Right cardiac atrium (tissue), 5 donors: ENCODE measurements at regions not wholly inside any gene's neighbourhood (a gene's known extent, or its start where the extent isn't known, plus 50 kb on each side); places are given as distances from the start of the nearest gene placed in this dataset.
"Not testable (repeated sequence)": the region's sequence is repeated elsewhere in the genome, so short reads cannot be mapped to it uniquely, and the experiment has no call there.

Experiments
- ATAC-seq, 2 donors: fragments of 200-7000 bp; cut with Tn5 transposase; one replicate each; pipeline versions ENCODE4 v1.8.0 to v1.9.1; 2020; ENCODE audit warnings: moderate library complexity in 2 of 2, mild to moderate bottlenecking in 1 of 2
- DNase-seq, 3 donors: peaks; one replicate each; pipeline ENCODE4 v3.0.0-alpha.2; 2020
- H3K27ac ChIP-seq: one replicate; pipeline ENCODE4 v1.5.1; 2013; ENCODE audit warnings: mild to moderate bottlenecking, low read length, control low read depth, moderate library complexity
- H3K27me3 ChIP-seq: one replicate; pipeline ENCODE4 v1.6.1; 2013; ENCODE audit not compliant: control insufficient read depth, insufficient read depth
- H3K4me1 ChIP-seq: one replicate; pipeline ENCODE4 v1.6.1; 2013; ENCODE audit warnings: low read length; ENCODE audit not compliant: control insufficient read depth, insufficient read depth
- H3K4me3 ChIP-seq: one replicate; pipeline ENCODE4 v1.5.1; 2013; ENCODE audit warnings: low read length, control low read depth
- H3K9me3 ChIP-seq: one replicate; pipeline ENCODE4 v1.6.1; 2013; ENCODE audit warnings: low read length; ENCODE audit not compliant: control insufficient read depth
- WGBS: extraction: QIAGEN DNeasy Blood & Tissue Kit; methylation state at CpG from one replicate; pipeline ENCODE4 v1.1.7; 2013; 5-methylcytosine and 5-hydroxymethylcytosine counted together
- intact Hi-C, 4 donors: fragments of 100-400 bp; cut with DNase I; formaldehyde crosslinking; loops; one replicate each; pipeline versions ENCODE4 v1.11.0 to v1.14.0; 2022 to 2023
- donor health status: healthy with polysubstance abuse.
- donor health status: DM: no; HTN: yes; CAD: no.
- donor health status: DM: no; HTN: no; CAD: no.
- donor health status: DM: no; HTN: yes; CAD: no; lungs with severe emphysema.
- donor health status: DM: yes; HTN: yes; CAD: no.

DNA sequence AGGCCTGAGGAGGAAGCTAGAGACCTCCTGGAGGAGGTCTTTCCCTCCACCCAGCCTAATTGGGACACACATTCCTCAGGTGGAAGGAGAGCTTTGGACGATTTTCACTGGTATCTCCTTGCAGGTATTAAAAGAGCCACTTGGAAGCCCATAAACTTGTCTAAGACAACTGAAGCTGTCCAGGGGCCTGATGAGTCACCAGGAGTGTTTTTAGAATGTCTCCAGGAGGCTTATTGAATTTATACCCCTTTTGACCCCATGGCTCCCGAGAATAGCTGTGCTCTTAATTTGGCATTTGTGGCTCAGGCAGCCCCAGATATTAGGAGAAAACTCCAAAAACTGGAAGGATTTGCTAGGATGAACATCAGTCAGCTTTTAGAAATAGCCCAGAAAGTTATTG is 922.7 kb upstream of the AMELY start:
- H3K27me3 ChIP-seq = no peaks in the 10 kb centered on the region
- H3K4me3 ChIP-seq = no peak overlapping the region
- no peaks in the 10 kb centered on the region for H3K4me1 ChIP-seq
- H3K9me3 ChIP-seq = no peaks in the 10 kb centered on the region
- intact Hi-C loops = no loop called here
- no peak for DNase-seq
- ATAC-seq = no peak
- no peak overlapping the region for H3K27ac ChIP-seq
- 40% methylated on average over 2 of the region's 2 CpGs for whole genome bisulfite sequencing

DNA sequence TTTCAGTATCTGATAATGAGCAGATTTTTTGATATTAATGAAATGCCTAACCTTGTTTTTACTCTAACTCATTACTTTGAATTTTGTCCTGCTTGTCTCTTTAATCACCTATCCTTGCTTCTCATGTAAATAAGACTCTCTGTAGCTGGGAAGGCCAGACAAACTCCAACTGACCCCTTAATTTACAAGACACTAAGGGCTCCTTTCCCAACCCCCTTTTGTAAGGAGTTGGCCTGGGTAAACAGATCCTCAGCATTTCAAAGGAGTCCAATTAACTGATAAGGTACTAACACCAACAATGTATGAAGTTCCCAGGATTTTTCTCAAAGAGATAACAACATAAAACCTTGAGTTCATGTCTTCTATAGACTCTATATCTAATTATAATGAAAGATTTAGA is 919.3 kb upstream of the AMELY start:
- ATAC-seq = not testable (repeated sequence)

DNA sequence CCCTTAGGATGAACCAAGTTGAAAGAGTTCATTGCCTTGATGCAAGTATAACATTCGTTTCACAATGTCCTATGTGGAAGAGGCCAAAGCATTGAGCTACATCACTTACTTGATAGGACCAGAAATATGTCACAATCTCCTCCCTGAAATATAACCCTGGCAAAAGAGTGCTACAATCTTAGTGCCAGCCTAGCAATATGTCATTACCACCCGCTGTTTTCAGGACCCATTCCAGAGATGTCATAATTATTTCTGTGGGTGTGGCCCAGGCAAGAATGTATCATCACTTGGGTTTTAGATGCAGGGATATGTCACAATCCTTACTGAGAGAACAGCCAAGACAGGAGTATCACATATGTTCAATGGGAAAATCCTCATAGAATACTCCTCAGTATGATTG is 915.0 kb upstream of the AMELY start:
- H3K27me3 ChIP-seq = no peaks in the 10 kb centered on the region
- H3K27ac ChIP-seq = peak overlapping the region; percentile 45
- H3K9me3 ChIP-seq = no peaks in the 10 kb centered on the region
- DNase-seq (no peak), ATAC-seq (no peak)
- H3K4me1 ChIP-seq = no peaks in the 10 kb centered on the region
- 54% methylated on average over 2 of the region's 2 CpGs for WGBS
- intact Hi-C loops = no loop called here
- no peak overlapping the region for H3K4me3 ChIP-seq

More for the DNA sequence above, 919.3 kb upstream of the AMELY start:
- intact Hi-C loops, H3K4me3 ChIP-seq, H3K27ac ChIP-seq, H3K27me3 ChIP-seq, H3K9me3 ChIP-seq, H3K4me1 ChIP-seq, DNase-seq: not testable (repeated sequence)

DNA sequence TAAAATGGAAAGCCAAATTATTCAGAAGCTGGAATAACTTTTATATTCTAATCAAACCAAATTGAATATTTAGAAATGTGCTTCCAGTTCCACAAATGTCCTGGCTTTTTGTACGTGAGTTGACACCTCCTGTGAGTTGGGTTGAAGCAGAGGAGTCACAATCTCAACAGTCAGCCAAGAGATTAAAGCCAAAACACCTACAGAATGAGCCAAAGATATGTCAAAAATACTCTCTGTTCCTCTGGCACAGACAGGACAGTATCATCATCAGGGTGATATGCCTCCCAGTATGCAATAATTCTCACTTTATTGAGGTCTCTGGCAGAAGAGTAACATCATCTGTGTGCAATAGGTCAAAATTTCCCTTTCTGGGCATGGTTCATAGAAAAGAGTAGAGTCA is 914.3 kb upstream of the AMELY start:
- WGBS = 37% methylated on average over 1 of the region's 1 CpG
- H3K9me3 ChIP-seq = no peaks in the 10 kb centered on the region
- no peaks in the 10 kb centered on the region for H3K4me1 ChIP-seq
- no peak overlapping the region for H3K27ac ChIP-seq
- DNase-seq (no peak), ATAC-seq (peak in 1 of 2 donors; percentile 71)
- H3K4me3 ChIP-seq = no peak overlapping the region
- H3K27me3 ChIP-seq = no peaks in the 10 kb centered on the region
- intact Hi-C loops = no loop called here

DNA sequence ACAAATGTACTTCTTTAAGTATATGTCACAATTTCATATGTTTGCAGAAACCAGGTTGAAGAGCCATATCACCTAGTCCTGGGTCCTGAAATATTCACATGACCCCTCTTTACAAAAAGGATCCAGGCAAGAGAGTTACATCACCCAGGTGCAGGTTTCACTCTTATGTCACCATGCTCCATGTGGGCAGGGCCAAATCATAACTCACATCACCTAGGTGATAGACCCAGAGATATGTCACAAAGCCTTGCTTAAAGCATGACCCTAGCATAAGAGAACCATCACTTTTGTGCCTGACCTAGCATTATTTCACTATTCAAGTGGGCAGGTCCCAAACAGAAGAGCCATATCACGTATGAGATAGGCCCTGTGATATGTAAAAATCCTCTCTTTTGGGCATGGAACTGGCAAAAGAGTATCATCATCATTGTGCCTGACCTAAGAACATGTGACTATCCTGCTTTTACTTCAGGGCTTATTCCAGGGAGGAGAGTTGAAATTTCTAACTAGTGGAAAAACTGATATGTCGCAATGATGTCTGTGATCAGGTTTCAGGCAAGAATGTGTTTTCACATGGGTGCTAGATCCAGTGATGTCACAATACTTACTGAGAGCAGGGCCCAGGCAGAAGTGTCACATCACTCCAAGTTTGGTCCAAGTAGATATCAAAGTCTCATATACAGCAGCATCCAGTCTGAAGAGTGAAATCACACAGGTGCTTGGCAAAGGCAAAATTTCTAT is 909.9 kb upstream of the AMELY start:
- DNase-seq (no peak), ATAC-seq (no peak)
- no peaks in the 10 kb centered on the region for H3K9me3 ChIP-seq
- H3K27me3 ChIP-seq = no peaks in the 10 kb centered on the region
- WGBS = 78% methylated on average over 2 of the region's 2 CpGs
- H3K4me1 ChIP-seq = no peaks in the 10 kb centered on the region
- intact Hi-C loops = no loop called here
- no peak overlapping the region for H3K4me3 ChIP-seq
- H3K27ac ChIP-seq = no peak overlapping the region

DNA sequence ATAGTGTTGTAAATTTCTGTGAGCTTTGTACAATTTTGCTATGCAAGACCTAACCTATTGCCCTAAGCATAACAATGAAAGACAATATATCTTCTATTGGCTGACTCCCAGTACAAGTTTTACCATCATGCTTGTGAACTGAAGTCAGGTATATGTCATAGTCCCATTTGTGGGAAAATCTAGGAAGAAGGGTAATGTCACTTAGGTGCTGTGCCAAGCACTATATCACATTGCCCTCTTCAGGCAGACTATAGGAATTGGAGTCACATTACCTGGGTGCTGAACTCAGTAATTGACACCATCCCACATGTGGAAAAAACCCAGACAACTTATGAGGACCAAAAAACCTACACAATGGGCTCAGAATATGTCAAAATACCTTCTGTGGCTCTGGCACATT is 907.4 kb upstream of the AMELY start:
- no peak overlapping the region for H3K4me3 ChIP-seq
- intact Hi-C loops = no loop called here
- DNase-seq (no peak), ATAC-seq (no peak)
- no peak overlapping the region for H3K27ac ChIP-seq
- no peaks in the 10 kb centered on the region for H3K4me1 ChIP-seq
- no peaks in the 10 kb centered on the region for H3K9me3 ChIP-seq
- no peaks in the 10 kb centered on the region for H3K27me3 ChIP-seq

DNA sequence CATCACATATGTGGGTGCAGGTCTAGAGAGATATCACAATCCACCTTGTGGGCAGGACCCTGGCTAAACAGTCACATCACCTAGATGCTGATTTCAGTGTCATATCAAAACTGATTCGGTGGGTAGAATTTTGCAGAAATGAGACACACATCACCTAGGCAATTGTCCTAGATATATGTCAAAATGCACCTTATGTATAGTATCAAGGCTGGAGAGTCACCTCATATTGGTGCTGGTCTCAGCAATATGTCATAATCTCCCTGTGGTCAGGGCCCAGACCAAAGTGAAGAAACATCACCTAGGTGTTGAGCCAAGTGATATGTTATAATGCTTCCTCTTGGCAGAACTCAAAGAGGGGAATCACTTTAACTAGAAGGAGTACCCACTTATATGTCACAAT is 905.0 kb upstream of the AMELY start:
- H3K27ac ChIP-seq = no peak overlapping the region
- 98% methylated on average over 1 of the region's 1 CpG for WGBS
- no peak overlapping the region for H3K4me3 ChIP-seq
- no peaks in the 10 kb centered on the region for H3K9me3 ChIP-seq
- intact Hi-C loops = no loop called here
- H3K27me3 ChIP-seq = no peaks in the 10 kb centered on the region
- ATAC-seq = no peak
- no peaks in the 10 kb centered on the region for H3K4me1 ChIP-seq
- no peak for DNase-seq

DNA sequence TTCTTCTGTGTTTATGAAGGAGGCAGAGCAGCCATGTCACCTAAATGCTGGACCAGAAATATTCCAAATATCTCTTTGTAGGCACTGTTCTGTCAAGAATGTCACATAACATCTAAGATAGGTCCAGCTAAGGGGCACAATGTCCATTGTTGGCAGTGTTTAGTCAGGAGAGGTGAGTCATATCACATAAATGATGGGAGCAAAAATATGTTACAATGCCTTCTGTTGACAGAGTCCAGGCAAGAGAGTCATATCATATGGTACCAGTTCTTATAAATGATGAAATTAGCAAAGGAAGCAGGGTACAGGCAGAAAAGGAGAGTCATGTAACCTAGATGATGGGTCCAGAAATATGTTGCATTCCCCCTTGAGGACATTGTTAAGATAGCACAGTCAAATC is 904.4 kb upstream of the AMELY start:
- no peaks in the 10 kb centered on the region for H3K9me3 ChIP-seq
- H3K27me3 ChIP-seq = no peaks in the 10 kb centered on the region
- H3K4me3 ChIP-seq = no peak overlapping the region
- no peak overlapping the region for H3K27ac ChIP-seq
- ATAC-seq (no peak), DNase-seq (no peak)
- H3K4me1 ChIP-seq = no peaks in the 10 kb centered on the region
- intact Hi-C loops = no loop called here

DNA sequence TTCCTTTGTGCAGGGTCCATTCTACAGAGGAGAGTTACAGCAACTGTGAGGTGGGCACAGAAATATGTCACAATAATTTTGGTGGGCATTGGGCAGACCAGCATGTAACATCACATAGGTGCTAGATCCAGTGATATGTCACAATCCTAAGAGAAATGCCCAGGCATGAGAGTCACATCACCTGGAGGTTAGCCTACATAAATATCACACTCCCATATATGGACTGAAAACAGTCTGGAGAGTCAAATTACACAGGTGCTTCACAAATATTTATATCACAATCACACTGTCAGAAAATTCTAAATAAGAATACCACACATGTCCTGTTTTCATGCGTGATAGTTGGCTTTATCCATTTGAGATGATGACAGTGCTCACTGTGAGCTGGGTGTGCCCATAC is 903.7 kb upstream of the AMELY start:
- H3K4me1 ChIP-seq = no peaks in the 10 kb centered on the region
- 100% methylated on average over 1 of the region's 1 CpG for WGBS
- H3K4me3 ChIP-seq = no peak overlapping the region
- ATAC-seq (no peak), DNase-seq (no peak)
- no peaks in the 10 kb centered on the region for H3K9me3 ChIP-seq
- no peak overlapping the region for H3K27ac ChIP-seq
- intact Hi-C loops = no loop called here
- no peaks in the 10 kb centered on the region for H3K27me3 ChIP-seq

DNA sequence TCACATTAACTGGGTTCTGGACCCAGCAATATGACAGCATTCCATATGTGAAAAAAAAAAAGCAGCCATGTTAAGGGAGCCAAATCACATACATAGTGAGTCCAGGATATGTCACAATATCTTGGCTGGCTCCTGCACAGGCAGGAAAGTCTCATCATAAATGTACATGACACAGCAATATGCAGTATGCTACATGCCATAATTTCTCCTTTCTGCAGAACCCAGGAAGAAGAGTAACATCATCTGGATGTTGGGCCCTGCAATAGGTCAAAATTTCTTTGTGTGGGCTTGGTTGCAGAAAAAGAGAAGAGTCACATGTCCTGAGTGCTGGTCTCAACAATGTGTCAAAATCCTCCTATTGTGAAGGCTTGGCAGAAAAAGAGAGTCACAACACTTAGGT is 902.8 kb upstream of the AMELY start:
- DNase-seq (no peak), ATAC-seq (no peak)
- Histone ChIP-seq H3K27me3 (no peaks in the 10 kb centered on the region), H3K4me3 (no peak overlapping the region), H3K9me3 (no peaks in the 10 kb centered on the region), H3K27ac (no peak overlapping the region), H3K4me1 (no peaks in the 10 kb centered on the region)
- intact Hi-C loops = no loop called here

DNA sequence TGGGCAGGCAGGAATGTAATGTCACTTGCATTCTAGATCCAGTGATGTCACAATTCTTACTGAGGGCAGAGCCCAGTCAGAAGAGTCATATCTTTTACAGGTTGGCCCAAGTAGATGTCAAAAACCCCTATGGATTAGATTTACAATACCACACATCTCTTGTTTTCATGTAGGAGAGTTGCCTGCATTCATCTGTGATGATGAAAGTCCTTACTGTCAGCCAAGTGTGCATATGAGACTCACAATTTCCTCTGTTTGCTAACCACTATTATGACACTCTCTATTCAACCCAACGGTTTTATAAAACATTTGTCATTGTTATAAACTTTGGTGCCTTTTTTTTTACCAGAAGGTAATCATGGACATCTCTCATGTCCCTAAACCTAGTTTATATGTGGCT is 898.8 kb upstream of the AMELY start:
- Histone ChIP-seq H3K9me3 (no peaks in the 10 kb centered on the region), H3K27me3 (no peaks in the 10 kb centered on the region), H3K4me3 (no peak overlapping the region), H3K27ac (no peak overlapping the region), H3K4me1 (no peaks in the 10 kb centered on the region)
- 49% methylated on average over 1 of the region's 1 CpG for WGBS
- intact Hi-C loops = no loop called here
- DNase-seq (no peak), ATAC-seq (no peak)

DNA sequence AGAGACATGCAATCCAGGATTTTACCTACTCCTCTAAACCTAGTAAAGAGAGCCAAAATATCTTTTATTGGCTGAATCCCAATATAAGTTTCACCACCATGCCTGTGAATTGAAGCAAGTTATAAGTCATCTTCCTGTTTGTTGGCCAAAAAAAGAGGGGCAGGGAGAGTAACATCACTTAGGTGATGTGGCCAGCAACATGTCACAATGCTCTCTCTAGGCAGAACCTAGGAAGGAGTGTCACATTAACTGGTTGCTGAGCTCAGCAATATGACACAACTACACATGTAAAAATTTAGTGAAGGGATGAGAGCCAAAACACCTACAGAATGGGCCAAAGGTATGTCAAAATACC is 895.9 kb upstream of the AMELY start:
- H3K4me1 ChIP-seq = no peaks in the 10 kb centered on the region
- H3K9me3 ChIP-seq = no peaks in the 10 kb centered on the region
- no peak for DNase-seq
- no peaks in the 10 kb centered on the region for H3K27me3 ChIP-seq
- ATAC-seq = no peak
- no peak overlapping the region for H3K4me3 ChIP-seq
- intact Hi-C loops = no loop called here
- no peak overlapping the region for H3K27ac ChIP-seq
